Stimulated activated CD4-positive, alpha-beta T cell treated with anti-CD3 and anti-CD28 coated beads, Interleukin-2, amount 100 ng/mL, for 48 hours (primary cell): ENCODE measurements at regions not wholly inside any gene's neighbourhood (a gene's known extent, or its start where the extent isn't known, plus 50 kb on each side); places are given as distances from the start of the nearest gene placed in this dataset.

Source experiments
- DNase-seq, 2 donors: peaks; one replicate each; pipeline ENCODE4 v3.0.0-alpha.2; 2020

GRCh38 chr19:30130356-30131122 lies 188.5 kb downstream of the URI1 start:
- DNase-seq = no peak

DNA sequence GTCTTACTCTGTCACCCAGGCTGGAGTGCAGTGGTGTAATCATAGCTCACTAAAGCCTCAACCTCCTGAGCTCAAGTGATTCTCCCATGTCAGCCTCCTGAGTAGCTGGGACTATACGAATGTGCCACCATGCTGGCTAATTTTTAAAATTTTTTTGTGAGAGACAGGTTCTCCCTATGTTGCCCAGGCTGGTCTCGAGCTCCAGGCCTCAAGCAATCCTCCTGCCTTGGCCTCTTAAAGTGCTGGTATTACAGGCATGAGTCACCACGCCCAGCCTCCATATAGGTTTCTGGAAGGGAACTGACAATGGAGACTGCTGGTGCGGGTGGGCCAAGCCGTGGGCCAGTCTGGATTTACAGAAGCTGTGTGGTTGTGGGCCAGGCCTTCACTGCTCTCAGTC lies 189.2 kb downstream of the URI1 start:
- no peak for DNase-seq

GRCh38 chr19:30131722-30132291 lies 189.8 kb downstream of the URI1 start:
- DNase-seq = no peak

DNA sequence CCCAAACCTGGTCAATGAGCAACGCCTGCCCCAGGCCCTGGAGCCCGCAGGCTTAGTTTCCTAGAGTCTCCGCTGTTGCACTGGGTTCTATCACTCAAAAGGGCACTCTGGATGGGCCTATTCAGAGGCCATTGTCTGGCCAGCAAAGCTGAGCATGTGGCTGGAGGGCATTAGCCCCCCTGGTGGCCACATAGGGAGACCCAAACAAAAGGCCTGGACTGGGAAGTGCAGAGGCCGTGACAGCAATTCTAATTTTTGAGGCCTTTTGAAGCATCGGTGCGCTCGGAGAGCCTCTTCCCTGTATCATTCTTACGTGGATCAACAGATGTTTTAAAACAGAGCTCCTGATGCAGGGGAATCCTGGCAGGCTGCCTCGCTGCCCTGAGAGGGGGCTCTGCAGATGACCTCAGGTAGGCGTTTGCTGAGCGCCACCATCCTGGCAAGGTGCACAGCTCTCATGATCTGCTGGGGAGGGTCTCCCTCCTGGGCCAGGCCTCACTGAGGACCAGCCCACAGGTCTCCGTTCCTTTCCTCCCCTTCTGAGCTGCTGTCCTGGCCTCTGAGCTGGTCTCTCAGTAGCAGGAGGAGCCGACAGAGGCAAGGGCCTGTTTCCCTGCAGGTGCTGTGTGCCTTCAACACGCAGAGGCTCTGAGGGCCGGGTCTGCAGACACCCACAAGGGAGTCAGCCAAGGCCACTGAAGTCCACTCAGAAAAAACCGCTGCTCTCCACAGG lies 190.5 kb downstream of the URI1 start:
- DNase-seq = no peak

DNA sequence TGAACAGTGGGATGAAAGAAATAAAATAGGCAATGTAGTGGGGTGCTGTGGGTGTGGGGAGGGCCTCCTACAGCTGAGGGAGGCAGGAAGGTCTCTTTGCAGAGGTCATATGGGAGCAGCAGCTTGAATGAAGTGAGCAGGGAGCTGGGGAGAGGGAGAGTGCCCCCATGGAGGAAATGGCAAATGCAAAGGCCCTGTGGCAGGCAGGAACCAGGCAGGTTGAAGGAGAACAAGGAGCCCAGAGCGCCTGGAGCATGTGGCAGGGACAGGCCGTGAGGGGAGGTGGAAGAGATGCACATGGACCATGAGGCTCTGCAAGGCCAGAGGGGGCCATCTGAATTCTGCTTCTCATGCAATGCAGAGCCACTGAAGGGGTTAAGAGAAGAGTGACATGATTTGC lies 191.8 kb downstream of the URI1 start:
- DNase-seq = no peak

GRCh38 chr19:30135093-30135757 lies 193.2 kb downstream of the URI1 start:
- no peak for DNase-seq

- DNase-seq = no peak
These were observed 193.8 kb downstream of the URI1 start for GRCh38 chr19:30135797-30136196.

DNA sequence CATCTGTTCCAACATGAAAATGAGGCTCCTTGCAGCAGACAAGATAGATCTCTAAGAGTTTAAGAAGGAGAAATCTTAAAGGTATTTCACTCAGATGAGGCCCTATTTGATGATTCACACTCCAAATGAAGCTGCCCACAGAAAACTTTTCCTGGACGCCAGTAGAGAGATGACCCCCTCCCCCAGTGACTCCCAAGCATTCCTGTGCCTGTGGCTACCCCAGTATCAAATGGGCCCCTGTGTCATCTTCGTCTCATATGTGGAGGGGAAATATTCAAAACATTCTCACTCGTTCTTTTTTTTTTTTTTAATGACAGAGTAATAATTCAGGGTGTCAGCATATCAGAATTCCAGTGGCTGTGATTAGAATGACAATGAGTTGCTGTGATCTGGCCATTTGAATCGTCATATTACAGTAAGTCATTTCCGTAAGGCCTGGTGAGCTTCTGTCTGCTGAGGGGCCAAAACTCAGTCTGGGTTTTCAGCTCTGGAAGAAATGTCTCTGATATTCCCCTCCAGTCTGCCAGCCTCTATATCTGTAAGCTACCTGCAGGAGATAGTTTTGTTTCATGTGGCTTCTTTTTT lies 194.7 kb downstream of the URI1 start:
- DNase-seq = no peak

DNA sequence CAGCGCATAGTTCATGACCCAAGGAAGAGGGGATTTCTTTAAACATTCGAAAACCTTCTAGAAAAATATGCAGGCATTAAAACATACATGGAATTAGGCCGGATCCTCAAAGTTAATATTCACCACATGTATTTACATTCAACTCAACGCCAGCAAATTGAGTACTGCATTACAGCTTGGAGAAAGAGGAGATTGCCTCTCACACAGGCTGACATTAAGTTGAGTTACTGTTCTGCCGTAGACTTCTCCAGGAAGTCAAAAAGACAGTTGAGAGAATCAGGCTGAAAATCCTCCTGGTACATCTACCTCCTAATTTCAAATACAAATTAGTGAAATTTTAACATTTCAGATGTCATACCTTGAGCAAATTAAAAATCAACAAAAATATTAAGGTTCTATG lies 195.7 kb downstream of the URI1 start:
- no peak for DNase-seq

GRCh38 chr19:30144242-30144758 lies 202.3 kb downstream of the URI1 start:
- no peak for DNase-seq

DNA sequence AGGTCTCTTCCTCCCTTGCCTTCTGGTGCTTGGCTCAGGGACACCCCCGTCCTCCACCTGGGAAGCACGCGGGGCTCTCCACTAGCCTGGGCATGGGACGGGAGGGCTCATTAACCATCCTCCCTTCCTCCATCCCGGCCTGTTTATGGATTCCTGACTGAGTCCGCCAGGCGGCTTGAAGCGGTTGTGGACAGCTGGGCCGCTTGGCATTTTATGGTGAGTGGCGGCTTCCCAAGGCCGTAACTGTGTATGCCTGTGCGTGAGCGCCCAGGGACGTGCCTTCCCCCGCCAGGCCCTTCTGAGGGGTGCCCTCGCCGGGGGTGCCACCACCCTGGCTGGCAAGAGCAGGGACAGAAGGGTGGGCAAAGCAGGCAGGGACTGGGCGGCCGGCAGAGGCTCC lies 202.8 kb downstream of the URI1 start:
- no peak for DNase-seq

DNA sequence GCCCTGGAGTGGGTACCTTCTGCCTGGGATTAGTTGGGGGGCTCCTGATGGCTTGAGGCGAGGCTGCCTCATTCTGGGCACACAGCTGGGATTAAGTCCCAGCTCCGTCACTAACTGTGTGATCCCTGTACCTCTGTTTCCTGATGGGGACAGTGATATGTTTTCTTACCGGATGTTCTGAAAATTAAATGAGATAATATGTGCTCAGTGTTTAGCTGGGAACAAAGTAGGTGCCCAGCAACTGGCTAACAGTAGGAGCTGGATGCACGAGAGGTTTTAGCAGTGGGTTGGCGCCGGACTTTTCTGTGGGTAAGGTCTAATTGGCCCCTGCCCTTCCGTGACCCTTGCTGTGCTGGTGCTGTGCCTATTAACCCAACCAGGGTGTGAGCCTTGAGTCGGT lies 203.4 kb downstream of the URI1 start:
- no peak for DNase-seq

DNA sequence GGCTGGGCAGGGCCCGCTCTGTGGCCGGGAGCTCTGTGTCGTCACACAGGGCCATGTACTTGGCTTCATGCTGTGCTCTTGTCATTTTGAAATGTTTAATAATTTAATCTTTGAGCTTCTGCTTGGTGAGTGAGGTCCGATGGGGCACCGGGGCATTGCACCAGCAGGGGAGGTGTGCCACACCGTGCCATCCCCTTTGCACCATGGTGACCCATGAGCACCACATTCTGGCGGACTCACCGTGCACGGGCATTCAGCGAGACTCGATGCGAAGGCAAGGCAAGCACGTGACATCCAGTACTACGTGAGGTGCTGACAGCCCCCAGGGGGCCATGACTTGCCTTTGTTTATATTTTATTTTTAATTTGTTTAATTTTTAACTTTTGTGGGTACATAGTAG lies 204.3 kb downstream of the URI1 start:
- no peak for DNase-seq

- DNase-seq = no peak
These were observed 206.2 kb downstream of the URI1 start for GRCh38 chr19:30148039-30148790.

GRCh38 chr19:30148803-30149202 lies 206.8 kb downstream of the URI1 start:
- DNase-seq = no peak

DNA sequence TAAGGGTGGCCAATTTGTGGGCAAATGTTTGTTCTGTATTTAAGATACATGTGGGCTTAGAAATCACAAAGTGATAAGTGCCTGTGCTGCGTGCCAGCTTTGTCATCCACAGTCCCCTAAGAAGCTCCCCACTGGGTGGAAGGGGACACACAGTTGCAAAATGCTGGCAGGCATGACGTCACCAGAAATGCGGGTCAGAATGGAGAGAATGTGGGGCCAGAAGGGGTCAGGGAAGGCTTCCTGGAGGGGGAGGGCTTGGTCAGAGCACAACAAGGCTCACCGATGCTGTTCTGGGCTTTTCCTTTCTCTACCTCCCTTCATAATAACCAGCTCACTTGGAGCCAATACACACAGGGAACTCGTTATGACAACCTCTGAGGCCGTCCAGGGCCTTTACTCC lies 207.3 kb downstream of the URI1 start:
- DNase-seq = no peak

- DNase-seq = no peak
These were observed 208.6 kb downstream of the URI1 start for GRCh38 chr19:30150626-30151025.

GRCh38 chr19:30151081-30151480 lies 209.0 kb downstream of the URI1 start:
- no peak for DNase-seq

DNA sequence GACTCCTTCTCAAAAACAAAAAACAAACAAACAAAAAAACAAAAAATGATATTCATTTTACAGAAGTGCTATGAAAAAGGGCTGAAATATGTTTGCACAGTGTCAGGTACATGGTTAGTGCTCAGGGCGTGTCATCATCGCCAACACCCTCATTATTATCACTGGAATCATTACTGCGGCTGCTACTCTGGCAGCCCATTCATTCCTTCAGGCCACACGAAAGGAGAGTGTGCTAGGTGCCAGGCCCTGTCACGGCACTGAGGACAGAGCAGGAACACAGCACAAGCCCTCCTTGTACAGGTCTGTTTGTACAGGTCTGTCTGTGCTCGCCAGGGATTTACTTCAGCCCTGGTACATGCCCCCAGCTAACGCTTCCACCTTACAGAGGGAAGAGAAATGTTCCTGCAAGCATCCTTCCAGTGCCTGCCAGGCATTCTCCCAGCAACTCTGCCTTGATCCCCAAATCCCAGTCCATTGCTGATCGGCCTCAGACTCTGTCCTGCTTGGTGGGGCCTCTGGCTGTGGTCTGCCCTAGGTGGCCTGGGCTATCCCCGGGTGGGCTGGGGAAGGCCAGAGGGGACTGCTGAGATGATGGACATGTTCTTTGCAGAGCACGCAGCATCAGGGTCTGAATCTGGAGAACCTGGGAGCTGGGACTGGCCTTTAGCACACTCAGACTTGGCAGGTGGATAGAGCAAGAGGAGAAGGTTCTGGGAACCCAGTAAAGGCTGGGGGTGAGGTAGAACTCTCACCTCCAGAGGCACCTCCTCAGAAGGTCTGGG lies 210.7 kb downstream of the URI1 start:
- DNase-seq = no peak

DNA sequence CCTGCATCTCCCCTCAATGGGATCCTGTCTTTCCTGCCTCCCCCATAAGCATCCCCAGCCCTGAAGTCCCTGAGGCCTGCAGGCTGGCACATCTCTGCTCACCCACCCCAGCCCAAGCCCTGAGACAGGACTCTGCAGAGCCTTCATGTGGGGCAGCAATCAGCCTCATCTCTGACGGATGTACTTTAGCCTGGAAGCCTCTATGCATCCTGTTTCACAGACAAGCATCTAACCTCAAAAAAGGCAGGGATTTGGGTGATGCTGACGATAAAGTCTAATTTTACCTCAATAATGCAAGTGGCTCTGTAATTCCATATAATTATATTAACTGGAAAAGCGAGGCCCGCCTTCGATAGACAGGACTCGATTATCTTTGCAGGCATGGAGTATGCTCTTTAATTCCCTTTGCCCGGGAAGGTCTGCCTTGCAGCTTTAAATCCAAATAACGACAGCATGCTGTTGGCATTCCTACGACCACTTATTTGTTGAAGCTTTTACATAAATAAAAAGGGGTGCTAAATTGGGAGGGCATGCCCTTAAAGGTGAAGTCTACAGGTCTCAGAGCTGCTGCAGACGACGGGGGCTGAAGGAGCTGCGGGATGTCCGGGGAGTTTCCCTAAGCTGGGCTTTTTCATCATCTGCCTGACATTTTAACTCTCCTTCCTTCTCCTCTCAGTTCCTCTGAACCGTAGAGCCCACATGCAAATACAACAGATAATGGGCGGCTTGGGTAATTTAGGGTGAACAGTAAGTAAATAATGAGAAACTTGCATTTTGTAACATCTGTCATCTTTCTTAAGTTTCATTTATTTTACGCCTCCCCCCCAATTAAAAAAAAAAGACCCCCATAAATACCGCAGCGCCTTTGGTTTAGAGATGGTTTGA lies 211.5 kb downstream of the URI1 start:
- DNase-seq = no peak
